Activated T-cell treated with anti-CD3 and anti-CD28 coated beads, Interleukin-2, amount 50 U/mL, for 48 hours (primary cell): ENCODE measurements at regions not wholly inside any gene's neighbourhood (a gene's known extent, or its start where the extent isn't known, plus 50 kb on each side); places are given as distances from the start of the nearest gene placed in this dataset.
"Not testable (repeated sequence)": the region's sequence is repeated elsewhere in the genome, so short reads cannot be mapped to it uniquely, and the experiment has no call there.

Experiments
- DNase-seq, 2 experiments: peaks; one replicate each; pipeline ENCODE4 v3.0.0-alpha.2; 2020

DNA sequence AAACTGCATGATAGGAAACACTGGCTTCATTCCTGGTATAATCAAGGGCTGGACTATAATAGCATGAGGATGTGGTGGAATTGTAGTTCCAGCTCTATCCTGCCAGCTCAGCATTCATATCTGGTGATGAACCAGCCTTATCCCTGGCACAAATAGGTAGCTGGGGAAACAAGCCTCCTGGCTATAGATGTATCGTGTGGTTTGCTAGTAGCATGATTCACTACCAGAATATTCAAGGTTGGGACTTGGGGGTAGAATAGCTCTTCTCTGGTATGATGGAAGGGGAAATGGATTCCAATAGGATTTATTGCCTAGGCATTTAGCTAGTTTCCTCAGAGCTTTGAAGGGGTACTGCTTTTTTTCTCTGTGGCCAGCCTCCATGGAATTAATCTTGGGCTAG, 532.8 kb downstream of the FBXO15 start:
- DNase-seq = no peak

DNA sequence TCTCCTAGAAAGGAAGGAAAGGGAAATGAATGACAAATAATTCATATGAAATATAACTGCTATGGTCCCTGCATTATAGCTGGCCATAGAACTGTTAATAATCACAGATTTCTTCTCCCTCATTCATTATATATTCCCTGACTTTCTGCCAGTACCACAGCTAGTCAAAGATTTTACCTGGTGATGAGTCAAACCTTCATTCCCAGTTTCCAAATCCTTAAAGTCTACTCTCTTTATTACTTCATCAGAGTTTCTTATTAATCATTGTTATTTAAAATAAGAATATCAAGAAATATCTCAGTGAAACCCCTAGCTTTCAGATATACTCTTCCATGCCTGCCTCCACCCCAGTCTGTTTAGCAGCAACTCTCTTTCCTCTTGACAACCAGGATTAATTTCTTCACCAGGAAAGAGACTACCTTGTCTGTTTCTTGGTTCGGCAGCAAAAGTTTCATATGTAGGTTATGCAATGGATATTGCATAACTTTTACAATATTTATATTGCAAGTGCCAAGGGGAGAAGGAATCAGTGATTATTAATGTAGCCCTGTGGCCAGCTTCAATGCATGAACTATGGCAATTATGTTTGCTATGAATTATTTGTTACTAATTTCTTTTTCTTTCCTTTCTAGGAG, 533.8 kb downstream of the FBXO15 start:
- no peak for DNase-seq

DNA sequence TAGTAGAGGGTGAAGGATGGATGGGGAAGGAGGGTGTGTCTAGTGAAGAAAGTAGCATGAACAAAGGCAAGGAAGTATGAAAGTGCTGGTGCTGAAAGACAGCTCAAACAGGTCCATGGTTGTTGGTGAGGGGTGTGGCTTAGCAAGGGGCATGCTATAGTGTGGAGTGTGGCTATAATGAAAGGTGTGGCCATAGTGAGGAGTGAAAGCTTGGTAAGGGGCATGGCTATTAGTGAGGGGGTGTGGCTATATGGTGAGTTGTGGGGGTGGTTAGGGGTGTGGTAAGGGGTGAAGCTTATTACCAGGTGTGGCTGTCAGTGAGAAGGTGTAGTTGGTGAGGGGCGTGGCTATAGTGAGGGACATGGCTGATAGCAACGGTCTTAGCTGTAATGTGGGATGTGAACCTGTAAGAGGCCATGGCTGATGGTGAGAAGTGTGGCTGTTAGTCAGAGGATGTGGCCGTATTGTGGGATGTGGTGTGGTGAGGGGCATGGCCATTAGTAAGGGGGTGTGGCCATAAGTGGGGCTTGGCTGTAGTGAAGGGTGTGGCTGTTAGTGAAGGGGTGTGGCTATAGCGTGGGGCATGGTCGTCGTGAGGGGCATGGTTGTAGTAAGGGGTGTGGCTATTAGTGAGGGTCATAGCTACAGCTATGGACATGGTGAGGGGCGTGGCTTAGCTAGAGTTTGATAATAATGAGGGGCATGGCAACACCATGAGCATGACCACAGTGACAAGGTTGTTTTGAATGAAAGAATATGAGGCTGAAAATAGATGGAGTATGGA, 549.6 kb downstream of the FBXO15 start:
- no peak for DNase-seq

DNA sequence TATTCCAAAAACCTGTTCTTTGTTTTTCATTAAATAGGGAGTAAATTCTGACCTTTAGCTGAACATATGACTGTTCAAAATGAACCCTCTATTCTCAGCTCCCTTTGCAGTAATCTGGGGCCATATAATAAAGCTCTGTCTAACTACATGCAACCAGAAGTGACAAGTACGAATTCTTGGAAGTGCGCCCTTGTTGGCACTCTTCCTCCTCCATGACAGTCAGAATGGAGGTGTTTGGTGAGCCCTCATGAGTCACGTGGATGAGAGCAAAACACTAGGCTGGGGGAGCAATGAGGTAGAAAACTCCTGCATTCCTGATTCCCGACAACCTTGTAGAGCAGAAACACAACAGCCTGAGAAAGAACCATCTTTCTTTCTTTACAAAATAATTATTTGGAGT, 552.9 kb downstream of the FBXO15 start:
- no peak for DNase-seq

DNA sequence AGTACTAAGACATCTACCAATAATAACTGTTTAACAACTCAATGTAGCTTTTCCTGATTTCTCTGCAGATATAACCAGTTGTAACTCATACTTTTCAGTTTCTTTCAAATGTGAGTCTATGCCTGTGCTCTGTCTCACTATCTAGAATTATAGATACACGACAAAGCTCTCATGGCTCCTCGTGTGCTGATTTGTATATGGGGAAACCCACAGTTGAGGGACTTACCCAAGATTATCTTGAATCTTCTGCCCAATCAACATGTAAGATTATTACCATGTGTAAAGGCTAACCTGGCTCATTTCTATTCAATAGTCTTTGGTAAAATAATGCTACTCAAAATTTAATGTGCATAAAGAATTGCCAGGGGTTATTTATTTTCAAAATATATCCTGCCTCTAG, 554.4 kb downstream of the FBXO15 start:
- no peak for DNase-seq

DNA sequence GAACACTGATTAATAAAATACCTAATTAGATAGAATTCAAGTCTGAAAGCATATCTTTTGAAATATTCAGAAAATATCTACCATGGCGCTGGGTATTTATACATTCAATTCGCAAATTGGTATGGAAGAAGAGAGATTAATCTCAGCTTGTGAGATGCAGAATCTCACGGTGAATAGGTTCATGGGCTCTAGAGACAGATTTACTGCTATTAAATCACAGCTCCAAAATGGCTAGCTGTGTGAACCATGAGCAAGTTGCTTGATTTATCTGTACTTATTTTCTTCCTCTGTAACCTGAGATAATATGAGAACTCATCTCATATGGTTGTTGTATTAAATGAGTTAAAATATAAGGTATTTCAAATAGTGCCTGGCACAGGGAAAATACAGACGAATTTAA, 556.7 kb downstream of the FBXO15 start:
- DNase-seq = no peak

DNA sequence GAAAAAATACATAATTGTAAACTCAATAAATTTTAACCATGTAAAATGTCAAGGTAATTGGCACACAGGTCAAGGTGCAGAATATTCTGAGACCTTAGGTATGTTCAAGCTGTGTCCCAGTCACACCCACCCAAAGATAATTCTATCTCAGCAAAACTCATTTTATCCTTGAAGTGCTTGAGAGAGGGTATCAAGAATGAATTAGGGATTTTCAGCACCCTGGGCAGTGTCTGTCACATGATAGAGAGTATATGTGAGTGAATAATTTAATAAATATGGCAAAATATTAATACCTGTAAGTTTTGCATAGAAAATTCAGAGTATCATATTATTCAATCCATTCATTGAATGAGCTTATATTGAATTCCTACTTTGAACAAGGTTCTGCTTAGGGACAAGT, 567.9 kb downstream of the FBXO15 start:
- no peak for DNase-seq

DNA sequence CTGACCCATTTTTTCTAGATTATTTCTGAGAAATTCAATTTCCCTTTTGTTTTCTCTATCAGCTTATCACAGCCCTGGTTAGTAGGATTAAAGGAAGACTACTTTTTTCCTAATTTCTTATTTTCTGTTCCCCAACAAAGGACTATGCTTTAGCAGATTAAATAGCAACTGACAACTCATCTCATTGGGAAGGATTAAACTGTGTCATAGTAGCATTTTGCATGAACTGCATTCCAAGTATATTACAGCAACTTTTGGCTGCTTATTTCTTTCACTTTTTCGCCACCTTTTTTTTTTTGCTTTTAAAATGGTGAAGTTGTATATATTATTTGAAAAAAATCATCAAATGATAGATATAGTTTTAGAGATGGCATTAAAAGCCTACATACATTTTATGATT, 570.3 kb downstream of the FBXO15 start:
- DNase-seq = no peak

DNA sequence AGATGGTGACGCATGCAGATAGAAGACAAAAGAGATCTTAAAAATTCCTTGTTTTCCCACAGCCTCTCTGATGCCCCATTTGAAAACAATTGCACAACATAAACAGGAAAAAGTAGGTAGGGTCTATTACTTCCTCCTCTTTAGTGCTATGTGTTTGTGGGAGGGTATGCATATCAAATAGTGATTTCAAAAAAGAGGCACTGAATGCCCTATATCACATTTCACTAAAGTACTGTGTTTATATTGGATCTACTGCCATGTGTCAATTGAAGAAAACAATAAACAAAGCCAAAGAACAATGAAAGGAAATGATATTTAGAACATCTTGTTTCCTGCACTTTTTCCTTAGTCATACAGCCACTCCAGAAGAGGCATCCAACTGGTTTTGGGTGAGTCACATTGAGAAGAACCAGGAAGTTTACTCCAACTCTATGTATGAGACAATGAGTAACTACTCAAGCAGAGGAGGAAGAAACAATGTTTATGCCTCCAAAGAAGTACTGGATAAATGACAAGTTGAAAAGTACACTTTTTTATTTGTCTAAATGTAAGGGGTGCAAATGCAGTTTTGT, 583.6 kb downstream of the FBXO15 start:
- DNase-seq = no peak

DNA sequence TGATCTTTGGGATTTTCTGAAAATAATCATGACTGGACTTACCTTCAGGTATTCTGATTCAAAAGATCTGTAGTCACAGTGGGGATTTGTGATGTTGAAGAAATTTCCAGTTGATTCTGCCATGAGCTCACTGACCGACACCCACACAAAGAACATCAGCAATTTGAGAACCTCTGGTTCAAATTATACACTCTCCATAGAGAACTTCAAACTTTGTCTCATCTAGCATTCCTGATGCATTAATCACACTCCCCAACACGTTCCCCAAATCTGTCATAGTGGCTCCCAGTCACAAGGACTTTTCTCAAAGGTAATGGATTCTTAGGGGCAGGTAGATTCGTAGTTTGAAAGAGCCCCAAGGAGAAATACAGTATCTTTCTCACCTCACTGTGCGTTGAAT, 584.3 kb downstream of the FBXO15 start:
- no peak for DNase-seq

DNA sequence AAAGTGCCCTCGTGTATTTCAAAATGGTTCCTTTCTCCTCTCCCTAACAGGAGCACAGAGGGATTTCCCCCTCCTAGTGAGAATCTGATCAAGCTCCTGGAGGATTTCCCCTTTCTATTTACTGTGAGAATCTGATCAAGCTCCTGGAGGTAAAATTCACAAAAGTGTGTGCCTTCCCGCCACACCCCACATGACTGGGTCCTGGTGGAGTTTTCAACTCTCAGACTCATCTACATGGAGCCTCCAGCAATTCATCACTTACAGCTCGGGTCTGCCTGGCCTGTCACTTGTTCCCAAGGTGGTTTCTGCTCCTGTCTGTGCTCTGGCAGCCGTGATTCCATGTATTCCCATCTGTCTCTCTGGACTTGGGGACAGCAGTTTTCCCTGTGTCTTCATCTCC, 590.7 kb downstream of the FBXO15 start:
- DNase-seq = no peak

DNA sequence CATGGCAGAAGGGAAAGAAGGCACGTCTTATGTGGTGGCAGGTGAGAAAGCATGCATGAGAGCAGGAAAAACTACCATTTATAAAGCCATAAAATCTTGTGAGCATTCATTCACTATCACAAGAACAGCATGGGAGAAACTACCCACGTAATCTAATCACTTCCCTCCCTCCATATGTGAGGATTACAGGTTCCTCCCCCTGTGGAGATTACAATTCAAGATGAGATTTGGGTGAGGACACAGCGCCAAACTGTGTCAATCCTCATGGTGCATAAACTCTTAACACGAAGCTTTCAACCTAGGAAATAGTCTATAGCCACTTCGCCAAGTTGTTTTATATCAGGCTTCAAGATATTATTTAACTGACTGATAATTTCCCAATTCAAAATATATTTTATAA, 595.5 kb downstream of the FBXO15 start:
- no peak for DNase-seq

DNA sequence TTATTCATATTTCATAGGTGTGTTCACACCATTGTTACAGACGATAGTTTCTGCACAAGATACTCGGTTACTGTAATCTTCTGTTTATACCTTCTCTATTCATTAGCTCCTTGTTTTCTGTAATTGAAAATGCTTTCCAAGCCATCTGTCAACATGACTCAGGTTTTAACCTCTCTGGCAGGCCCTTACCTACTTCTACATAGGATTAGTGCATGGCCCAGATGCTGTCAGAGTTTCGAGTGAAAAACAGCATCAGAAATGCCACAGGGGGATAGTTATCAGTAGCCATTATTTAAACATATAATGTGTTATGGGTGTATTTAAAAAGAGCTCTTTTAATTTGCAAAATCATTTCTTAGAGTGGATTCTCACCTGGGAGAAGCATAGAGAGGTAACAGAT, 596.4 kb downstream of the FBXO15 start:
- no peak for DNase-seq

DNA sequence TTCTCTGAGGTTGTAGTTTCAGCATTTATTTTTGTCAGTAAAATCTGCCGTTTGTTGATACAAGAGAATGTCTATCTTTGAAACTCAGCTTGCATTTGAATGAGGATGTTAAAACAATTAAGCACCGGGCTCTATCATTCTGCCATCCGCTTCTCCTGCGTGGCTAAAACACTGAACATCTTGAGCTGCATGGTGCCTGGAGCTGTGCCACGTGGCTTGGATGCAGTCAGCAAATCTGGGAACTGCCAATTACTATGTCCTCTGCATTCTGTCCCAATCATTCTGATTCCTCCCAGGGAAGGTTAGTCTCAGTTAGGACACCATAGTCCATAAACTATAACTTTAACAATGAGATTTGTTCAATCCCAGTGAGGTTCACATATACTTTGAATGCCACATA, 598.4 kb downstream of the FBXO15 start:
- no peak for DNase-seq

DNA sequence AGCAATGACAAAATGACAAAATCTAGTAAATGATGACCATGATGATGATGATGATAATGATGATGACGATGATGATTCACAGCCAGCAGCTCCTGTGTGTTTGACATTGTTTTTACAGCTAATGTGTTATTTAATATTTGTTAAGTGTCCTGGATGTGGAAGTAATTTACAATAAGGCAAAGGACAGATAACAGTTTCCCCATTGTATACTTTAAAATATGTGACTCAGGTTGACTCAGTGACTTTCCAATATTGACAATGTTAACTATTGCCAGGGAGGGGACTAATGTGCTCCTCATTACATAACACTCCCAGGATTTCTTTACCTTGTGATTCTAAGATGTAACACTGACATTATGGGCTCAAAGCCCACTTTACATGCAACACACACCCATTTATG, 602.2 kb downstream of the FBXO15 start:
- DNase-seq = no peak

DNA sequence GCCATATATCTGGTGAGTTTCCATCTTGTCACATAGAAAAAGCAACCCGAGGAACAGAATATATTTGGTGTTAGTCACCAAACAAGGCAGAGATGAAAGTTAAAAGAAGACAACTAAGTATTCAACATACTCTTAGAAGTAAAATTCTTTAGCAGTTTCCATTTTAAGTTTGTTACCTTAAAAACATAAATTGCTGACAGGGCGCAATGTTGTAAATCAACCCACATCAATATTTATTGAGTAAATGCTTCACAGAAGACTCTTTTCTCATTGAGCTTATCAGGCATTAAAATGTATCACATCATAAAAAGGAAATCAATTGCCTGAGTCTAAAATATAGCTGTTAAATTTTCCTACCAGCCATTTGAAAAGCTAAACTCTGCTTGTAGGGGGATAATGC, 603.0 kb downstream of the FBXO15 start:
- no peak for DNase-seq

DNA sequence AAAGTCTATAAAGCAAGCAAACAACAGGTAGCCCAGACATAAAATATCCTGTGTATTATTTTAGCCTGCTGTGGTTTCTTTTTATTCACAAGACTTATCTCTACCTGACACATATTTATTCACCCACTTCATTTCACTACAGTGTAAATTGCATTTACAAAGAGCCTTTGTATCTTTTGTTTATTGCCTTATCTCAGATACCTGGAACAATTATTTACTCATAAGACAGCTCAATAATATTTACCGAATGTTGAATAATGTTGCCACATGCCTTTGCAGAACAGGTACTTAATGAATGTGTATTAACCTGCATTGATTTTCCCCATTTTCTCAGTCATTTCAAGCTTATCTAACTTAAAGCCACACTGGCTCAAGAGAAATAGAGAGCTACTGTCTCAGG, 603.6 kb downstream of the FBXO15 start:
- no peak for DNase-seq

DNA sequence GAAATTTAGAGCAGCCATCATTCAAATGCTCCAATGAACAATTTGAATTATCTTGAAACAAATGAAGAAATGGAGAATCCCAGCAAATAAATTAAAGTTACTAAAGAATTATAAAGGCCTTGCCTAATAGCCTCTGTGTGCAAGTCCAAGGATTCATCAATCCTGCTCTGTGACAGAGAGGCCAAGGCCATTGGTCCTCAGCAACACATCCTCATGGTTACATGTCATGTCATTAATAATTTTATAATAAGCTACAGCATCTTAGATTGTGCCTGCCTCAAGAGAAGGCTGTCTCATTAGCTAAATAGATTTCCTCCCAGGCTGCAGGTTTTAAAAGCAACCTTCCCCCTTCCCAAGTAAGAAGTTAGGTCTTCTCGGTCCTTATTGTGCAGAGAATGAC, 611.6 kb downstream of the FBXO15 start:
- no peak for DNase-seq

DNA sequence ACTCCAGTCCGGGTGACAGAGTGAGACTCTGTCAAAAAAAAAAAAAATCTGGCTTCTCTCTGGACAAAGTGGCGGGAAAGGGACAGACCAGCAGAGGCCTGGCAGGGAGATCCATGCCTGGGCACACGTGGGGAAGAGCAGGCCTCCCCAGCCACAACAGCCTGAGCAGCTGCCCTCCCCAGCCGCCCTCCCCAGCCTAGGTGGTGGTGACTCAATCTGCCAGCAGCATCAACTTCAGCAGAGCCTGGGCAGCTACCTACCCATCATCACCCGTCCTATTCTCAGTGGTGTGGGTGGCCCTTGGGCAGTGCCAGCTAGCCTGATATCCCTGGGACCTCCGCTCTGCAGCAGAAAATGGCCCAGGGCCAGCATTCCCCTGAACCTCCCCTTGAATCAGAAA, 612.4 kb downstream of the FBXO15 start:
- no peak for DNase-seq

DNA sequence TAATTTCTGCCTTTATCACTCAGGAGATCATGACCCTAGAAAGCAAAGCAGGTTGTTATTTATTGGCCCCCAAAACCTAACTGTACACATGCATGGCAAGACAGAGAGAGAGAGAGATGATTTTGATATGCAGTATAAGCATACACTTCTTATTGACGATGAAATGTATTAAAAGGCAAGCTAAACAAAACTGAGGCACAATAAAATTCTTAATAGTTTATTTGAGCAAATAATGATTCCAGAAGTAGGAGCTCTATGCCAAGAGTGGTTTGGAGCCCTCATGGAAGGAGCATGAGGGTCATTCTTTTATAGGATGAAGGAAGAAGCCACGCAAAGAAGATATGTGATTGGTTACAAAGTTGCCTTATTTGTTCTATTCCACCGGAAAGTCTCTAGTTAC, 616.0 kb downstream of the FBXO15 start:
- no peak for DNase-seq

DNA sequence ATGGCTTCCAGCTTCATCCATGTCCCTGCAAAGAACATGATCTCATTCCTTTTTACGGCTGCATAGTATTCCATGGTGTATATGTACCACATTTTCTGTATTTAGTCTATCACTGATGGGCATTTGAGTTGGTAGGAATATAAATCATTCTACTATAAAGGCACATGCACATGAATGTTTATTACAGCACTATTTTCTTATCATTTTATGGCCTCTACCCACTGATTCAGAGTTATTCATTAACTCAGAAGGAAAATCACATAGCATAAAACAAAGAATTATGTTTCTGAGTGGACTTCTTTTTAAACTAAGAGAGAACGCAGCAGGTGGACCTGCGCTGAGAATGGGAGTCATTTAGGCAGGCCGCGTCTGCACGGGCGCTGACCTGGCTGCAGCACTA, 619.6 kb downstream of the FBXO15 start:
- no peak for DNase-seq

DNA sequence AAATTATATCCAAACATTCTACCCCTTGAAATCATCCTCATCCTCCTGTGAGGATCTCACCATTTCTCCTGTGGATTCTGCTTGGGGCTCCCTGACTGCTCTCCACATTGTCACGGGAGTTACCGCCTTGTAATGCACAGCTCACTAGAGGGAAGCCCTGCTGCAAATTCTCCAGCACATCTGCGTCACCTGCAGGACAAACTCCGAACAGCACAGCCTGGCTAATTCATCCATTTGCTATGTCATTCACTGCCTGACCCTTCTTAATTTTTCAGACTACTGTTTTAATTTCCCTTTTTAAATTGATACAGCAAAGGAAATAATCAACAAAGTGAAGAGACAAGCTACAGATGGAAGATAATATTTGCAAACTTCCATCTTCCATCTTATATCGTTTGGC, 627.4 kb downstream of the FBXO15 start:
- no peak for DNase-seq

DNA sequence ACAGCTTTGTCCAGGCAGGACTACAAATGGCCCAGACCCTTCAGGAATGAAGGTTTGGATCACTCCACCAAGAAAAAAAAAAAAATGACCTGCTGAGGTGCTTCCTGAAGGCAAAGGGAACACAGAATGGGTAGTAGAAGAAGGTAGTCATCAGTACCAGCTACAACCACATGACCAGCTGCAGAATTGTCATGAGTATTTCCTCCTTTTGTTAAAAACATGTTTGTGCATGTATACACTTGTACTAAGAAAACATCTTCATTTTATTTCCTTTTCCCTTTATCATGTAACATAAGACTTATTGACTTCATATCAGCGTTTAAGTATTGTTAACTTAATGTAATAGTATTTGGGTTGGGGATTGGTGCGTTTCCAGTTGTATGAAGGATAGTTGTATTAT, 631.6 kb downstream of the FBXO15 start:
- DNase-seq = not testable (repeated sequence)

DNA sequence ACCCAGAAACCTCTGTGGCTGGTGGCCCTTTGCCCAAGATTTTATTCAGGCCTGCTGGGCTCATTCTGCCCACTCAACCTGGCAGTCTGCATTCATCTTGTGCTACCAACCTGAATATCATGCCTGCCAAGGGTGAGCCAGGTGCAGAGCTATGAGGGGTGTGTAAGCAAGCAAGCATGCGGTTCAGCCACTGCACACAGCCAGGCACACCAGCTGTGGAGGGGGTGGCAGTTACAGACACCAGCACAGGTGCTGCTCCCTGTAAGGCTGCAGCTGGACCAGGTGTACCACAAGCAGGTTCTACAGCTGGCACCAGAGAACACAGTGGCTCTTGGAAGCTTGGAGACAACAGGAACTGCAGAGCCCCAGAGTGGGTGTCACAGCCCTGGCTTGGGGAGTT, 633.2 kb downstream of the FBXO15 start:
- DNase-seq = no peak
